Putamen (tissue), 1 donor: ENCODE measurements at regions not wholly inside any gene's neighbourhood (a gene's known extent, or its start where the extent isn't known, plus 50 kb on each side); places are given as distances from the start of the nearest gene placed in this dataset.
"Not testable (repeated sequence)": the region's sequence is repeated elsewhere in the genome, so short reads cannot be mapped to it uniquely, and the experiment has no call there.

Experiments used
- DNase-seq: peaks from one replicate; pipeline ENCODE4 v3.0.0-alpha.2; 2016; ENCODE audit warnings: low spot score

DNA sequence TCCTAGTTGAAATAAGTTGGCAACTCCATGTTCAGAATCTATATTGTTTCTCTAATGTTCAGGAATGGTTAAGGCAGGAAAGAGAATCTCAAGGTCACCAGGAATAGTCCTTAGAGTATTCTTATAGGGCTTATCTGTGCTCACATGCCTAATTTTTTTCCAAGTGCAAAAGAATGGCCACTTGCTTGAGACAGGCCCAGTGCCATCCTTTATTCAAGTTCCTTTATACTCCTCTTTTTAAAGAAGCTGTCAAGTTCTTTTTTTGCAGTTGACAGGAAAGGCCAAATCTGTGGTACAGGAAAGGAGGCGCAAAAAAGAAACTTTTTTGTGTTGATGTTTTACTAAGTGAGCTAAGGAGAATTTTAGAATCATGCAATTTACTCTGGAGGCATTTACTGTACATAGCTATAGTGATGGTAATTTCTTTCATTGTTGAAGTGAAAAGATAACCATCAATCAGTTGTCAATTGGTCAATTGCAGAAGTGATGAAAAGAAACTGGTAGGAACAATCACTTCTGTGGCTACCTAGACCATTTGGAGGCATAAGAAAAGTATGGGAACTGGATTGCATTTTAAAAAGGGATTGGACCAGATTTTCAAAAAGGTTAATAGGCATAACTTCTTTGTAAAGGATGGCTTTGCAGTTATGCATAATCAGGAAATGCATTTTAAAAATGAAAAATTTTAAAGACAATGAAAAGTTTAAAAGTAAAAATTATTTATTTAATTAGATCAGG lies 102.5 kb upstream of the SOX2 start:
- no peak for DNase-seq

DNA sequence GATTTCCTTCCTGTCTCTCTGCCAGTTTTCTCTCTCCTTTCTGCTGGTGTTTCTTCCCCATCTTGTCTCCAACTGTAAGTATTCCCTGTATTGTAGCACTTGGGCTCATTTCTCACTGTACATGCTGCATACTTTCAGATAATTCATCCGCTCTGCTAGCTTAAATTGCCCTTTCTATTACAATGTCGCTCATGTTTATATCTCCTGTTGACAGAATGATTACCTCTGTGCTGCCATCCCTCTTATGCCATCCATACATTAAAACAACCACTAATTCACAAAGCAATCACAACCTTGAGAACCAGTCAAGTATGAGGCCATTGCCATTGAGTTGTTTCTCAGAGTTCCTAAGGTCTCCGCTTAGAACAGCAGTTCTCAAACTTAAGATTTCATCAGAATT lies 107.5 kb upstream of the SOX2 start:
- no peak for DNase-seq

DNA sequence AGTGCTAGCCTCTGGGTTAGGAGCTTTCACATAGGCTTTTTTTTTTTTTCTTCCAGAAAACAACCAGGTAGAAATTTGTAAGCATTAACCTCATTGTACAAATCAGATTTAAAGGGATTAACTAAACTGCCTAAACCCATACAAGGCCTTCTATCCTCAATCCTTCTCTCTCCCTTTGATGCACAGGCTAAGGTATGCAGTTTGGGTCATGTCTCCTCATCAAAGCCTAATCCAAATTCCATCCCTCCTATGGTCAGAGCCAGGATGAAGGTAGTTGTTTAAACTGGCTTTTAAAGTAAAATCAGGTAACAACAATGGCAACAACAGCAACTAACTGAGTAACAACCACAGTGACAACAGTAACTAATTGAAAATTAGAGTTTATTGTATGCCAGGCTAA lies 115.6 kb upstream of the SOX2 start:
- DNase-seq, result no peak

DNA sequence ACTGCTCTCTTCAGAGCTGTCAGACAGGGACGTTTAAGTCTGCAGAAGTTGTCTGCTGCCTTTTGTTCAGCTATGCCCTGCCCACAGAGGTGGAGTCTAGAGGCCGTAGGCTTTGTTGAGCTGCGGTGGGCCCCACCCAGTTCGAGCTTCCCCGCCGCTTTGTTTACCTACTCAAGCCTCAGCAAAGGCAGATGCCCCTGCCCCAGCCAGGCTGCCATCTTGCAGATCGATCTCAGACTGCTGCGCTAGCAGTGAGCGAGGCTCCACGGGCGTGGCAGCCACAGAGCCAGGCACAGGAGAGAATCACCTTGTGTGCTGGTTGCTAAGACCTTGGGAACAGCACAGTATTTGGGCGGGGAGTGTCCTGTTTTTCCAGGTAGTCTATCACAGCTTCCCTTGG lies 120.8 kb upstream of the SOX2 start:
- not testable (repeated sequence) for DNase-seq

DNA sequence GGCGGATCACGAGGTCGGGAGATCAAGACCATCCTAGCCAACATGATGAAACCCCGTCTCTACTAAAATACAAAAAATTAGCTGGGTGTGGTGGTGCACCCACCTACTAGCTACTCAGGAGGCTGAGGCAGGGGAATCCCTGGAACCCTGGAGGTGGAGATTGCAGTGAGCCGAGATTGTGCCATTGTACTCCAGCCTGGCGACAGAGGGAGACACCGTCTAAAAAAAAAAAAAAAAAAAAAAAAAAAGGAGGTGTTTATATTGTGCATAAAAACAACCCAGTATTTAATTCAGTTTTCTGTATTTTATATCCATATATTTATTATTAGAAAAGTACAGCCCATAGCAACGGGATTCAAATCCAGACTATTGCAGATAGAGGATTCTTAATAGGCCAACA lies 129.1 kb upstream of the SOX2 start:
- no peak for DNase-seq

DNA sequence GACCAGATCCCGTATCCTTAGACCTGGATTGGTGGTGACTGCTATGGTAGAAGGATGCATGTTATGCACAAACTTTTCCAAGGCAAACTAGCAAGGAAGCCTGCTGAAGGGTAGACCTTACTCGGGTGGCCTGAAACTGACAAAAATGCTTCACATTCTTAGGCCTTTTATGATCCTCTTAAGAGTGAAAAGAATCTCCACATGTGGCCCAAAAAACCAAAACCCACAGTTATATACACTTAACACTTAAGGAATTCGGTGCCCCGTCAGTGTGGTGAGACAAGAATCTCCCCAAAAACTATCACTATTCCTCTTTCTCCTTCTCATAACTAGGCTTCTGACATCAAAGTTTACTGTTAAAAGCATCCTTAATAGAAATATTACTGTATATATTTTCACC lies 130.1 kb upstream of the SOX2 start:
- no peak for DNase-seq

DNA sequence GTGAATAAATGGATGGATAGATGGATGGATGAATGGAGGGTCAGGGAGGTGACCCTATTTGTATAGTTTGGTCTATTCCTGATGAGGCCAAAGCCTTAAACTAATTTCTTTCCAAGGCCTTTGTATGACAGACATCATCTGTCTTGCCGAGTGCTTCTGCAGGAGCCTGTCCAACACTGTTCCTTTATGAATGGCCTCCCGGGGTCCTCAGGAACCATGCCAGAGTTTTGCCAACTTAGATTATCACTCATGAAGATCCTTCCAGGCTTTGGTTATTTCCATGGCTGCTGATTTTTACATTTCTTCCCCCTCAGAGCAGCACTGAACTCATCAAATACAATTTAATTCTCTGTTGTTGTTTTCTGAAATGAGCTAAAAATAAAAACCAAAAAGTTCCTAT lies 133.0 kb upstream of the SOX2 start:
- no peak for DNase-seq

DNA sequence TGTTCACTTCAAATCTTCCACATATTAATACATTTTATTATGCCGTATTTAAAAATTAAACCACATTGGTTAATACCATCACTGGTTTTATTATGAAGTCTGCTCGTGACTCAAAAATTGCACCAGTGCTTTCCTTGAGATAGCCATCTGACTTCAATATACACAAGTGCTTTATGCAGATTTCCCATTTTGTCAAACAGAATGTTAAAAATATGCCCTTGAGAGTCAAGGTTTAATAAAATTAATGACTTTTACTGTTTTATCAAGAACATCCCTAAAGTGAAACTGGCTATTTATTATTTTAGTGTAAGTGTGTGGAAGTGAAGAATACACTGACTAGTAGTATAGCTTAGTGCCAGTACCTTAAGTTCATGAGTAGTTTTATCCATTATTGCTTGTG lies 139.3 kb upstream of the SOX2 start:
- DNase-seq, result no peak

DNA sequence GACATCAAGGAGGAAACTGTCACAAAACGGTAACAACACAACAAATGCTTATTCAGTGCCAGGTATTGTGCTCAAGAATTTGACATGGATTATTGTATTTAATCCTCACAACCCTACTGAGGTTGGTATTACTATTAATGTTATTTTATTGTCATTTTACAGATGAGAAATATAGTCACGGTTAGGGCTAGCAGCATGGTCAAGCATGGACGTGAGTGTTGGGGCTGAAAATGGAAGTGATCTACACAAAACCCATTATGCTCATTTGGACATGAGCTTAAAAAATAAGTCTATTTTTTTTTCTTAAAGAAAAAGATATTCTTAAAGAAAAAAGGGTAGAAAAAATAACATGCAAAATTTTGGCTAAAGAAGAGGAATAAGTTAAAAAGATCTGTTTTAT lies 141.3 kb upstream of the SOX2 start:
- DNase-seq, result no peak

DNA sequence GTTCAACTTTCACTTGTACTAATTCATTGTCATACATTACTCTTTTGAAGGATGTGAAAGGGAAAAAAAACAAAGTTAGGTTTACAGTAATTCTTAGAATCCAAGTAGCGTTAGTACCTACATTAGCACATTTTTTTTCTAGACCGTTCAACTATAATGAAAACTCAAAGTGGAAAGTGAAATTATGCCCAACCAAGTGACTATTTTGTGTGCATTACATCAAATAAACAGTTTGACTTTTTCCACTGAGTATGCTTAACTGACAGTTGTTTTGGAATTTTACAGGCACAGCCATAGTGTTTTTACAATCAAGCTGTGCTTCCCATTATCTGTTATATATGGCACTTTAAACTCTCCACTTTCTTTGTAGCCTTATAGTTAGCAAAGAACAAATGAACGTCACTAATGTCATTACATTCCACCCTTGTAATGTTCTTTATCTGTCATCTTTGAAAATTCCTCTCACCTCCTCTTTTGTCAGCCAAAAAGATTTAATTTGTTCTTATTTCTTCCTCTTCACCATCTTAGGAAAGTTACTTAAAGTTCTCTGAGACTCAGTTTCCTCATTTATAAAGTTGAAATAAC lies 142.3 kb upstream of the SOX2 start:
- DNase-seq, result no peak

DNA sequence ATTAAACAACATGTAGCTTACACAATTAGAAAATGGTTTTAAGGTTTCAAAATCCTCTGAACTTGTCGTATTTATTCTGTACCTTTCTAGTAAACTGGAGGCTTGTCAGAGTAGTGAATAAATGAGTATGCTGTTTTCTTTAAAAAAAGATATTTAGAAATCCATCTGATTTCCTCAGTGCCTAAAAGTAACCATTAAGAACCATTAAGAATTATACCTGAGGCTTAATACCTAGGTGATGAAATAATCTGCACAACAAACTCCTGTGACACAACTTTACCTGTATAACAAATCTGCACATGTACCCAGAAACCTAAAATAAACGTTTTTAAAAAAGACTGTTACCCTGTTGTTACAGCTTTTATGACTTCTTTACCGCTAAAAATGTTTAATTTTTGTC lies 143.0 kb upstream of the SOX2 start:
- DNase-seq, result no peak

DNA sequence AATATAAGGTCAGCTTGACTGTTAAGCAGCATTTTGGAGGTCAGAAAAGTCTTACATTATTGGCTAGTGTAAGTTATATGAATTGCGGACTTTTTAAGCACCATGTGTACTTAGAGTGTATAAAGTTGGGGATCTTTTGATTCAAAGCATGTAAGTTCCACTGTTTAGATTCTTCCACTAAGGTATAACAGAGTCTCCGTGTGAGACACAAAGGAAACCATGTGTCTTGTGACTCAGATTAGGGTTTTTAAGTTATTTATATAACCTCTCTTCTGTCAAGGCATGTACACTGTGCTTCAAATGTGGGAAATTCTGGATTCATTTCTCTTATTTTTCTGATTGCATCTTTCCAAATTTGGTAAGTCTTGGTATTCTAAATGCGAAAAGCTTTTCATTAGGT lies 143.5 kb upstream of the SOX2 start:
- no peak for DNase-seq

DNA sequence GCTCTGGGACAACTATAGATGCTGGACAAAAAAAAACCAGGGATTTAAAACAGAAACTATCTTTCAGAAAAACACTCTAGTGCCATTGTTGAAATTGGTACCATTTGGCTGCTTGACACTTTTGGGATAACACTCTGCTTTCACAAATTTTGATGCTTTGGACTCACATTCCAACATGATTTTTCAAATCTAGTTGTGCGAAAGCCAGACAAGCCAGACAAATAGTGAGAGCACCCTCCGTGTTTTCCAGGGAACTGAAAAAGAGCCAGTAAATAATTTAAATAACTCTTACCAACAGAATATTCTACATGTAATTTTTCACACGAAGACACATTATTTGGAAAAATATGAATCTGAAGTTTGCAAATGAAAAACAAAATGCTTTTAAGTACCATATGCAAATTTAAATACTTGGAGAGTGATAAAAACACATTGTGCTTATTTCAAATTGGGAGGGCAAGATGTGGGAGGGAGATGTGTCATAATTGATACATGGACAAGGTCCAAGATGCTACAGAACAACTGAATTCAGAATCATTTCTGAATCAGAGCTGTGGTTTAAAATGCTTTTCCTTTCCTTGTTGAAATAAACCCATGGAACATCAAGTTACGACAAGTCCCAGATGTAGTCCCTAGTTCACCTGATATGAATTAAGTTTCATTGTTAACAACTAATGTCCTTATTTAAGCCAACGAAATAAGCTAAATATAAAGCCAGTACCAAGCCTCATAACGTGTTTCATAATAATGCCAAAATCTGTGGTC lies 144.2 kb upstream of the SOX2 start:
- DNase-seq, result no peak

DNA sequence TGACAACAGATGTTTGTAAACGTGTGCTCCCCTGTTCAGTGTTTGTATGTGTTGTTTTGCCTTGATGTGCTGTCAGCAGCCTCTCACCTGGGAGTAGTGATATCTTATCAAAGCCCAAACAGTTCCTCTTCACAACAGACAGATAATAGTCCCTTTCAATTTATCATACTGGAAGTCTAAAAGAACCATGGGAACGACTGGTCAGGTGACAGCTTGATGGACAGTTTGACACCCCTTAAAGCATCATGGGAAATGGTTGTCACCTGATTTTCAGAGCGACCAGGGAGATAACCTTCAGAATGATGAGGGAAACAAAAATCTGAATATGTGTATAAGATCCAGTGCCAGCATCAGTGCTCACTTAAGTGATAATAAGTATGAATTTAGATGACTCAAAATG lies 146.3 kb upstream of the SOX2 start:
- DNase-seq, result no peak

DNA sequence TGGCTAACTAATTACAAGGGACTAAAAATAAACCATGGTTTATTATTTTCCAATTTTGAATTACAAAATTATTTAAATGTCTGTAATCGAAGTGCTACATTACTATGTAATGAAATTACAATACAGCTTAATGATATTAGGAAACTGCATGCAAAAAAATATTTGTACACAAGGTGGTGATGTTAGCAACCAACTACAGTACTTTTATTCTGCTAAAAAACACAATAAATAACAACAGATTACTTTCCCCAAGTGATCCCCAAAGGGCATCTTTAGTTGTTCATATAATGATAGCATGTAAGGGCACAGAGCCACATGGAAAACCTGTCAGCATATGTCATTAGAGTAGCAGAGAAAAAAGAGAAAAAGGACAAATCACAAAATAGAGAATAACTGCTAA lies 147.5 kb upstream of the SOX2 start:
- DNase-seq, result no peak

DNA sequence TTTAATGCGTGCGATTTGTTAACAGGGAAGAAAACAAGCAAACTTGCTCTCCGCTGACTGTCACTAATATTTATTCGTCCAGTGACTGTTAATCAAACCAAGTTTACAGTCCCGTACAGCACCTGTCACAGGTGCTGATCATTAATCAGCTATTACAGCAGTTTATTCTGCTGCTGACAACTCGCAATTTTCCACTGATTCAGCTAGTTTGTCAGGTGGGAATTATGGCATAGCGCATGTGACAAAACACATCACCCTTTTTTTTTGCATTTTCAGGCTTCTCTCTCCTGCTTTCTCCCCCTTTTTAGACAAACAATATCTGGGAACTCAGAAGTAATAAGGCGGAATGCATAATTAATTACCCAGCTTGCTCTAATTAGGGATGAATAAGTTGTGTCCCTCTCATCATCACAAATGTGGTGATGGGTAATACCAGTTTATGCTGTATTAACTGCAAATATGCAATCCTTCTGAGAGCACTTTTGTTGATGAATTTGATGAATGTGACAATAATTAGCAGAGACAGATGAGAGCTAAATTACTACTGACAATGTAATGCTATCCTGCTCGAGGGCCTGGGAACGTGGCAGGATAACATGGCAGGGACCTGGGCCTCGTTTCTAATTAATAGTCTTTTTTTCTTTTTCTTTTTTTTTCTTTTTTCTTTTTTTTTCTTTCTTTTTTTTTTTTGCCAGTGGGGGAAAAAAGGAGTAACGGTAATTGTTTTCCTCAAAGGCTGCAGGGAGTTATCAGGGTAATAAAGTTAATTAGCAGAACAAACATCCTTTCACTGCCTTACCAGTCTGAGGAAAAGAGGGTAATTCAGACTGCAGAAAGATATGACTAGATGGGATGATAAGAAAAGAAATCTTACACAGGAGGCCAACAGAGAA lies 150.3 kb upstream of the SOX2 start:
- DNase-seq, result no peak

DNA sequence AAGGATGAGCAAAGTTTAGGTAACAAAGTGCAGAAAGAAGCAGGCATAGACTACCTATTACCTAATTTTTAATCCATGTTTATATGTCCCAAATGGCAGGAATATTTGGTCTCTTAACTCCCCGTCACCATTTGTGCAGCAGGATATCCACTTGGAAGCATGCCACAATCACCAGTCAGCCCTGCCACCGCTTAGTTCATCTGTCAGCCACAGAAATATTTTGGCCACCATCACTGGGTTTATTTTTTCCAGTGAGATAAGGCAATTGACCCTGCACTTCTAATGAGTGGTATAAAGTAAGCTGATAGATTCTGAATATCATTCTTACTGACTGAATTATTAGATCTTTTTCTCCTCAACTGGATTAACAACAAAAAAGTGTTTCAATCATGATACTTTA lies 152.9 kb upstream of the SOX2 start:
- DNase-seq, result no peak

DNA sequence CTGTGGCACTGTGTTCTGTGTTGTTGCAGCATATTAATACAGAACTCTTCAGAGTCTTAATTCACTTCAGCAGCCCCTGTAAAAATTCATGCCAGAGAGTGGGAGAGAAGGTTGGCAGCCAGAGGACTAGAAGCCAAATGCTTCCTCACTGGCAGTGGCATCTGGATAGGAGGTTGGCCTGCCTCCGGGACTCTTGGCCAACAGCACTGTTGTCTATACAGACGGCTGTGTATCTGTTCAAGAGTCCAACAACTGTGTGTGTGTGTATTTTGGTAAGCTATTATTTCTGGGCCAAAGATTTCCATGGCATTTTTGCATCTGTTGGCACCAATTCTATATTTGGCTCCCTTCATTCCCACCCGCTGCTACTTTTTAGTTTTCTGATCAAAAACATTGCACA lies 156.0 kb upstream of the SOX2 start:
- DNase-seq, result peak; percentile 81

DNA sequence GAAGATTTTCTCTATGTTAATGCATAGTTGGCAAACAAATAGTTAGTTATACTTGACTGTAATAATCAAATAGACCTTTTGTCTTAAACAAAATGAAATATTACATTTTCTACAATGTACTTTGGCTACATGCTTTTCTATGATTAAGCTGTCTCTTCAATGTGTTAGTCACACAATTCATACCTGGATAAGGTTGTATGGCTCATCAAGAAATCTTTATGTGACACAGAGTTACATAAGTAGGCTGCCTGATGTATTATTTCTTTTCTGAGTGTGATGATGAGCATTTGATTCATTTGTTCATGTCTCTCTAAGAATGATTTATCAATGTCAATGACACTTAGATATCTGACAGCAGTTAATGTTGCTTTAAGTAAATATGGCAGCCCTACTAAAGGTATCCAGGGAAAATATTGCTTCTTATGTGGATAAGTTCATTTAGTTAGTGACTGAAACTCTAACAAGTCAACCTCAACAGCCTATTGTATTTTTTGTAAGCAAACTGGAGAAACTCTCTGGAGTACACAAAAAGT lies 157.4 kb upstream of the SOX2 start:
- no peak for DNase-seq

DNA sequence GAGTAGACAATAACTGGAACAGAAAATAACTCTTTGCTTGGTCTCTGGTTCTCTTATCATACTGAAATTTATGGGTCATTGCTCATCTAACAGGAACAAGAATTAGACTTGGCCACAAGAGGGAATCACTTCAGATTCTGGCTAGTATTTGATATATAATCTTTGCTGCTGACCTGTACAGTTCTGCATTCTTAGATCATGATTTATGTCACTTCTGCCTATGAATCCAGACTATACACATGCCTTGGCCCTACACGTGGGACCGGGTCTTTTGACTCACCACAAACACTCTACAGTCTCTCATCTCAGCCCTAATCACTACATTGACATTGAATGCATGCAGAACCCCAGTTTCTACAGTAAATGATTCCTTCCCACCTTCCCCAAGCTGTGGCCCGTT lies 162.5 kb upstream of the SOX2 start:
- DNase-seq, result no peak

DNA sequence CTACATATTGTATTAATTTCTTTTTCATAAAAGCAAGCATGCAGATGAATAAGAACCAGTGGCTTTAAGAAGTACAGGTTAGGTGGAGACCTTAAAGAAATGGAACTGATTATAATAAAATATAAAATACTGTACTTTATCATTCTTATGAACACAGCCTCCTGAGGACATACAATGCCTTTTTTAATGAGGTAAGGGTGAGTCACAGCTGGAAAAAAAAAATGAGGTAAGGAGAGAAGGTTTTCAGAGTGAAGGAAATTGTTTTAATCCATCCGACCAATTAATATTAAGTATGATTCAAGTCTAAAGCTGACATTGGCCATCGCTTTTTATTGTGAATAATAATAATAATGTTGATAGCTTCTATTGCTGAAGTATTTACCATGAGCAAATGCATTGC lies 170.3 kb upstream of the SOX2 start:
- no peak for DNase-seq

DNA sequence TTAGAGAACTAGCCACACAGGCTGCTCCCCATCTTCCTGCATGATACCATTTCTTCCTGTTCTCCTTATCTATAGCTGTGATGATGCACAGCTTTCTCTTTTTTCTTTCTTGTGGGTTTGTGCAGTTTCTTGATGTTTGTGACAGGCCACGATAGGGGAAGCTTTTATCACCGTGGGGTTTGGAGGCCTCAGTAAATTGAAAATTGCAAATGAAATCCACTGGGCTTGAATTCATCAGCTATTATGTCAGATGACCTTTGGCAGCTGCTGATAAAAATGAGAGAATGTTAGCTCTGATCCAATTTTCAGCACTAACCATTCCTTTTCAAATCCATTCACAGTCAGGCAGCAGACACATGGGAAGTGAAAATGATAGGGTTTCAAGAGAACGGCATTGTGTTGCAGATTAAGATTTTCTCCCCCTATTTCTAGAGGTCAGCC lies 176.9 kb upstream of the SOX2 start:
- DNase-seq, result no peak
